Activated T-helper 1 cell treated with anti-CD3 and anti-CD28 coated beads, Interleukin-2, amount 50 U/mL, for 16 hours (primary cell): ENCODE measurements at regions not wholly inside any gene's neighbourhood (a gene's known extent, or its start where the extent isn't known, plus 50 kb on each side); places are given as distances from the start of the nearest gene placed in this dataset.

Source experiments
- DNase-seq, 2 donors: peaks; one replicate each; pipeline ENCODE4 v3.0.0-alpha.2; 2020; ENCODE audit warnings: low read depth in 1 of 2, low spot score in 1 of 2

DNA sequence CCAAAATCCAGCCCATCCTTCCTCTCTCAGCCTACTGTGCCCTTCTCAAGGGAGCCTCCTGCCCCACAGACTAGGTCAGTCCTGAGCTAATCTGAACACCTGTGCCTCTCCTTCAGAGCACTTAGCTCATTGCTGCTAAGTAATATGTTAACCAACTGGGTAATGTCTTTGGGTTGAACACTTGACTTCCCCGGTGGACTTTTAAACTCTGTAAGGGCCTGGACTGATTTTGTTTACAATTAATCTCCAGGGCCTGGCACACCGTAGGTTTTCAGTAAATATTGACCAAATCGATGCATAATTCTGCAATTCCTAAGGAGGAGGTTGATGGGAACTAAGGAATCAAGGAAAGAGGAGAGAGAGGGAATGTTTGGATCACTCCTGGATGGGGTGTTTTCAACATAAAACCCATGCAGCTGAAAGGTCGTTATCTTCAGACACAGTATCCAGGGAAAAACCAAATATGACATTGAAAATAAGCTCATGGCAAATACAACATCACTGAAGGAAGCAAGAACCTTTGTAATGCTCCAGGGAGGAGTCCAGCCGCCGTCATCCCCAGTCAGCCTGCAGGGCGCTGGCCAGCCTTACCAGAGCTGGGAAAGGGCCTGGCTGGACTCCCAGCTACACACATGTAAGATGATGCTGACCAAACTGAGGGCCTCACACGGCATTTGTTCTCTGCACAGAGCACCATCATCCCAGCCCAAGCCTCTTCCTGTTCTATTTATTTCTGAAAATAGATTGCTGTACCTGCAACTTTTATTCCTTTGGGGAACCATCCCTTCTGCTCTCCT lies 166.3 kb downstream of the C5orf15 start:
- DNase-seq, result no peak

DNA sequence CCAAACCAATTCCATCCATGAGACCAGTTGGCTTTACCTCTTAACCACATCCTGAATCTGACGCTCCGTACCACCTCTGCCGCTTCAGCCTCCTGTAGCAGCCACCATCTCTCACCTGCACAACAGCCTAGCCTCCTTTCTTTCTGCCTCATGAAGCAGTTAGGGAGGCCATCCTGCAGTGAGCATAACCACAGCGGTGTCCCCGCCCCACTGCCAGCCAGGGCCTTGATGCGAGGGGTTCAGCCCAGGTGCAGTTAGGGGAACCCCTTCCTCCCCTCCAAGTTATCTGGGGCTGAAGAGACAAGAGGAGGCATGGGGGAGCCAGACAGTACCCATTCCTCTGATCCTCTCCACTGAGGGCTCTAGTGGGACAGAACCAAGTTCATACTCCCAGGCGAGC lies 167.0 kb downstream of the C5orf15 start:
- no peak for DNase-seq

DNA sequence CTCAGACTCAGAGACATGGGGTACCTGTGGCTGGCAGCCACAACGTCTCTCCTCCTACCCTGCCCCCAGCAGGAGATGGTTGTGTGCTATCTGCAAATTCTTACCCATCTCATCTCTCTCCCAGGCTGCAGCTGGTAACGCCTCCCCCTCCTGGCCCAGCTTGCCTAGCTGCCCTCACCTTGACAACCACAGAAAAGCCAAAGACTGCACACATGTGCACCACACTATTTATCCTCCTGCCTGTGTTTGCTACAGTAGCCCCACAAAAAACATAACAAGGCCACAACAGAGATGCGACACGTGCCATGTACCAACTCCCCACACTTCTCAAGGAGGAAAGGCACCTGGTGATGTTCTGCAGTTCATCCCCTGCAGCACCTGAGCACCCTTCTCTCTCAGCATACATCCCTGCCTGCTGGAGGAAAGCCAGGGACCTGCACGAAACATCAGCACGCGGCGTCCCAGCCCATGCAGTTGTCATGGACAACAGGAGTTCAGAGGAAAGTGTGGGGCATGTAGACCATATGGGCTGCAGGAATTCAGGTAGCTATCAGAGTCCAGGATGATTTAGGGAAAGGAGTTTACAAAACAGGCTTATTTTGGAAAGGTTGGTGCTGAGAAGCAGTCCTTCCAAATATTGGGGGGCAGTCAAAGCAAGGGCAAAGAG lies 168.7 kb downstream of the C5orf15 start:
- no peak for DNase-seq

DNA sequence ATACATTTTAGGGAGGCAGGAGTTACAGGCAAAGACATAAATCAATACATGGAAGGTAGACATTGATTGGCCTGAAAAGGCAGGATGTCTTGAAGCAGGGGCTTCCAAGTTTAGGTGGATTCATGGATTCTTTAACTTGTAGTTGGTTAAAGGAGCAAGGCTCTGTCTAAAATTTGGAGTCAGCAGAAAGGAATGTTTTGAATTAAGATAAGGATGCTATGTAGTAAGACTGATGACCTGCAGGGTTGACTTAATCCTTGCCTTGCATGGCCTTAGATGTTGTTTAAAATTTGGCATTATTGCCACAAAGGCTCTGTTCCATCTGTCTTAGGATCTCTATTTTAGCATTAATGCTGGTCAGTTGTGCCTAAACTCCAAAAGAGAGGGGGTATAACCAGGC lies 171.3 kb downstream of the C5orf15 start:
- DNase-seq, result no peak

DNA sequence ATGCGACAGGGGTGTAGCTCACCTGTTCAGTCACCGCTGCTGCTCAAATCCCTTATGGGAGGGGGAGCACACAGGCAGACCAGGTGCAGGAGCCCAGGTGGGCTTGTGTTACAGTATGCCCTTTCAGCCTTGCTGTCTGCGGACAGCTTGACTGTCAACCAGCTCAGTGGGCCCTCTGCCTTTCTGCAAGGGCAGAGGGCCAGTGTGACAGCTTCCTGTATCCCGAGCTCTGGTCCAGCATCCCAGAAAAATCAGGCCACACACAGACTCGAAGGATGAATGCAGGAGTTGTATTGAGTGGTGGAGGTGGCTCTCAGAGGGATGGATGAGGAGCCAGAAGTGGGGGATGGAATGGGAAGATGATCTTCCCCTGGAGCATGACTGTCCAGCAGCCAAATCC lies 172.2 kb downstream of the C5orf15 start:
- DNase-seq, result no peak

- DNase-seq, result no peak
These were observed 173.5 kb downstream of the C5orf15 start for GRCh38 chr5:133794771-133795415.

DNA sequence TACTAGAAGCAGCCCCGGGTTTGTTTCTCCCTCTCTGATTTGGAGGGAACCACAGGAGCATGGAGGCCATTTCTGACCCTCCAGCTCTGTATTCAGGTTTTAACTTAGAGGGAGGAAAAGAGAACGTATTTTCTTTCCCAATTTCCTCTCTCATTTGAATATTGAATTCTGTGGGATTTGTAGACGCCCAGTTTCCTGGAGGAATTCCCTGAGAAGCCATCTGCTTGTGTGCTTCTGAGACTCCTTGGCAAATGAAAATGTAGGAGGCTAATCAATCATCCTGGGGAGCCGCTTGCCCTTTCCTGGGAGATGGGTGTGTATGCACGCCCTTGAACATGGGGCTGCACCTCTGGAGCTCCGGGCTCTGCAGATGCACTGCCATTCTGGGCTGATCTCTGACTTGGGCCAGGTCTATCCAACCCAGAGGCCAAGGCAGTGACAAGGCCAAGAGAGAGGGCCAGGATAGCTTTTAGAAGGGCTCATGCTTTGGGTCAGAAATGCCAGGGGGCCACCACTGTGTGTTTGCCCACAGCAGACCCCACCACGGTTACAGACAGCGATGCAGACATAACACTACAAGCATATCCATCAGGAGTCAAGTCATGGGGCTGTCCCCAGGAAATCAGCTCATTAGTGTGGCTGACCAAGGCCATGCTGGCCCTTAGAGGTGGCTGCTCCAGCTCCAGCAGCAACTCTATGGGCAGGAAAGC lies 174.5 kb downstream of the C5orf15 start:
- DNase-seq, result no peak

DNA sequence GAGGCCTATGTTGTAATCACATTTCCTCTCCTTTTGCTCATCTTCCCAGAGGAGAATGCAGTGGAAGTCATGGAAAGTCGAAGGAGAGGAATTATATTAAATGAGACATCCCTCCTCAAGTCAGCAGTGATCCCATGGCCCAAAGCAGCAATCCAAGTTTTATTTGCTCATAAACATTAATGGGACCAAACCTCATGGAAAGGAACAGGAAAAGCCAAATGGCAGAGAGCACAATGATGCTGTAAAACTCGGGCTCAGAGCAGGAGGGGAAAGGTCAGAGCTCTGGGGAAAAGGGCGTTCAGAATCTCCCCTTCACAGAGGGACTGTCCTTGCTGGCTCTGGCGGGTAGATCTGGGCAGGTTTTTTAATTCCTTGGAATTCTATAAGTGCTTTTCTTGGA lies 175.8 kb downstream of the C5orf15 start:
- DNase-seq, result no peak

DNA sequence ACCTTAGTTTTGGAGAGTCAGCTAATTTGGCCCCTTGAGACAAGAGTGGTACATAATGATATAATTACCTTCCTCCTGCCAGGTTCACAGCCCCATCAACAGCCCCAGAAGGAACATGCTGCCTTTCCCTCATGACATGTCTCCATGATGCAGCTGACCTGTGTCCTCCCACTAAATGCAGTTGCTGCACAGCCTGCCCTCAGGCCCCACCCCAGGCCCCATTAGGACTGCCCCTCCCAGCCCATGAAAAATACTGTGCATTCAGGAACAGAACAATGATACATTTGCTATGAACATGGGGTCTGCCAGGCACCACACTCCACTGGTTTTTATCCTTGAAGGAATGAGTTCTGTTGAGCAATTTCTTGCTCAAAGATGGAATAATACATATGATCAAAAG lies 176.4 kb downstream of the C5orf15 start:
- no peak for DNase-seq

- no peak for DNase-seq
These were observed 177.5 kb downstream of the C5orf15 start for GRCh38 chr5:133790898-133791297.

- DNase-seq, result no peak
These were observed 177.1 kb upstream of the FSTL4 start for GRCh38 chr5:133789428-133789827.

- no peak for DNase-seq
These were observed 175.8 kb upstream of the FSTL4 start for GRCh38 chr5:133788121-133788520.

DNA sequence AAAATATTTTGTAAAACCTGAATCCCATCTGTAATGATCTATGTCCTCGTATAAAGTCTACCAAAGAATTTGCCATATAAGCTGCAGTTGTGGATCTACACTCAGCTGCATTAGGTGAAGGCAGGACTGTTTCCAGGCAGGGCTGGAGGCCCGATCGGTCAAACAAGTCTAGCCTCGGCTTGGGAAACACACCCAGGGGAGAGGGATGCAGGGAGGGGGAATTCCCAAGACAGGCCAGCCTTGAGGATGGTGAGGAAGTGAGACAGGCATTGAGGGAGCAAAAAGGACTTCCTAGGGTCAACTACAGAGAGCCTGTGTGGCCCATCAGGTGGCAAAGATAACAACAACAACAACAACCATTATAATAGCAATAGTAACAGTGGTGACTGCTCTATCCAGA lies 174.1 kb upstream of the FSTL4 start:
- DNase-seq, result no peak

GRCh38 chr5:133785182-133785581 lies 172.8 kb upstream of the FSTL4 start:
- DNase-seq, result no peak

DNA sequence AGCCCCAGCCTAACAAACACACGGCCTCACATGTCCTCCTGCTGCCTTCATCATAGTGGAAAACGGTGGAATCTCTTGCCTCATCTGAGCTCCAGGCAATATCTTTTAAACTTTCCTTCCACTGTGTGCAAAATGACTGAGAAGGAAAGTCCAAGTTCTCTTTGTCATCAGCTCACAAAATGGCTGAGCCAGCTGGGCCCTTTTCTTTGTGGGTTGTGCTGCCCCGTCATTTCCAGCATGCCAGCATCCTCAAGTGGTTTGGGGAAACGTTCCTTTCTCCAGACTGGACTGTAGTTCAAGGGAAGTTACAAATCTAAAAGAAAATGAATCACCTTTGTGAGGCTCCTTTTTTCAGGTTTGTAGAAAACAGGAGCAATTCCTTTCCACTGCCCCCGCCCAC lies 171.1 kb upstream of the FSTL4 start:
- DNase-seq, result no peak

- DNase-seq, result no peak
These were observed 170.4 kb upstream of the FSTL4 start for GRCh38 chr5:133782736-133783135.

GRCh38 chr5:133781436-133782225 lies 169.3 kb upstream of the FSTL4 start:
- no peak for DNase-seq

DNA sequence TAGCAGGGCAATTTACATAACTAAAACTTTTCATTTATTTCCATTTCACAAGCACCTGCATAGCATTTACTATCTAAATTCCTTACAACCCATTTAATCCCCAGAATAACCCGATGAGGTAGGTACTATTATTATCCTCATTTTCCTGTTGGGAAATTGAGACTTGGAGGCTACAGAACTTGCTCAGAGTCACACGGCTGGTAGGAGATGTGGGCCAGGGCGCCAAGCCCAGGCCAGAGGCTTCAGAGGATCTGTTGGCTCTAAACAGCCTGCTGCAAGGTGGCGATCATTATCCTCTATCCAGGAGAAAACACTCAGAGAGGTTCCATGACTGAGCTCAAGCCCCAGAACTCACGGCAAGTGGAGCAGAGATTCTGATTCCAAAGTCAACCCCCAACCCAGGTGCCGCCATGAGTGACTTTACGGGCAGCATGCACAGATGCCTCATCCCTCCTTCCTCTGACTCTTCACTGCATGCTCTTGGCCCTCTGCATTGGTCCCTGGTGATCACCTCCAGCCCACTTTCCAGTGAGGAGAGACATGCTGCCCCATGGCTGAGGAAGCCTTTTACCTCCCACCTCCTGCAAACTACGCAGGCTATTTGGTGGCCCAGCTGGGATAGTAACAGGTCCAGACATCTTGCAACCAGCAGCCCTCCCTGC lies 168.4 kb upstream of the FSTL4 start:
- DNase-seq, result no peak

GRCh38 chr5:133779828-133780475 lies 167.6 kb upstream of the FSTL4 start:
- no peak for DNase-seq

DNA sequence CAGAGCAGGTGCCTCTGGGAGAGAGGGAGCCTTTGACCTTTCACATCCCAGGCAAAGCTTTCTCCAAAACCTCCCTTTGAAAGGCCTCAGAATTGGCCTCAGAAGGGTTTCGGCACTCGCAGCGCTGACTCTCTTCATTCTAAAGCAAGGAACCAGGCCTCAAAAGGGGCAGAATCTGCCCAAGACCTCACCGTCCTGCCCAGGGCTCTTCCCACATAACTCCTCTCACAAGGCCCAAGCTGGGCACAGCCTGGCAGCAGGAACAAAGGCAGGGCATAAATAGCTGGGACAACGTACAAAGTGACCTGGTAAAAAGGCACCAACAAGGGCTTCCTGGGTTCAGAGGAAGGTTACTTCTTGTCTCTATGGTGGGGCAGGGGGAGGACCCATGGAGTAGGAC lies 166.3 kb upstream of the FSTL4 start:
- no peak for DNase-seq
